ENCODE measurements at regions not wholly inside any gene's neighbourhood (a gene's known extent, or its start where the extent isn't known, plus 50 kb on each side); places are given as distances from the start of the nearest gene placed in this dataset.
A peak's percentile ranks its signal among the peaks of the same experiment; 100 is the strongest.

DNA sequence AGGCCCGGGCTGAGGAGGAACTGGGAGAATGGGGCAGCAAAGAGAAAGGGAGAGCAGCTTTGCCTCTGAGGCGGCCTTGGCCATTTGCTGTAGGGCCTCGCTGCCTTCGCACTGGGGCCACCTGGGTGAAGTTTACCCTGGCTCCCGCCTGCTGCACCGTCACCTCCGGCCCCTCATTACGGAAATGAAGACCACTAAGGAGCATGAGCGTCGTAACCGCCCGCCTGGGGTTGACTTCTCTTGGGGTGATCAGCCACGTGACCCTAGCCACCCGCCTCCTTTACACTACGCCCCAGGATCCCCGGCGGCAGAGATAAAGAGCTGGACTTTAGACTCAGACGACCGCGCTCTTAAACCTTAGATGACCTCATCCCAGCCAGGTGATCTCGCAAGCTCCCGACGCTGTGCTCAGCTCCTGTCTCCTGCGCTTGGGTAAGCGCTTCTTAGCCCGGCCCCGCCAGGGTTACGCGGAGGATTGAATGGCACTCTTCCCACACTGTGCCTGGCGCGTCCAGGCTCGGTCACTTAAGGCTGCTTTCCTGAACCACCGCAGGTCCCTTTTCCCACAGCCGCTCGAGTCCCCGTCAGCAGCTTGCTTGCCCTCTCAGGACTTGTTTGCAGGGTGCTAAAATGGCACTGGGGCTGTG, 107.9 kb upstream of the LARP1 start:
- BruUV-seq (replicated peaks) = no TSS peak
- H3K36me3 ChIP-seq (ENCODE audit: low read depth, low read length) = no peaks in the 10 kb centered on the region
- ATAC-seq (peak; percentile 70), DNase-seq (peak; percentile 38)
- no peaks in the 10 kb centered on the region for H3K27me3 ChIP-seq (ENCODE audit: low read length)
- H3K79me2 ChIP-seq (ENCODE audit: low read length) = no peaks in the 10 kb centered on the region
- 0 out of 2 replicates have a peak, but pooled peaks cover 4% of the 10 kb centered on the region for H3K4me1 ChIP-seq (ENCODE audit: insufficient read depth, low read length)
- H3K9me3 ChIP-seq (ENCODE audit: low read length) = no peaks in the 10 kb centered on the region
- H3K9me2 ChIP-seq (replicated peaks; ENCODE audit: low read length) = no peaks in the 10 kb centered on the region
- ChIA-PET CTCF (no interaction called here), POLR2A (ENCODE audit: unreplicated experiment) (no interaction called here)
- H3K4me2 ChIP-seq (ENCODE audit: low read length) = peak overlapping the region; percentile 79
- TF ChIP-seq, protein P1, sequence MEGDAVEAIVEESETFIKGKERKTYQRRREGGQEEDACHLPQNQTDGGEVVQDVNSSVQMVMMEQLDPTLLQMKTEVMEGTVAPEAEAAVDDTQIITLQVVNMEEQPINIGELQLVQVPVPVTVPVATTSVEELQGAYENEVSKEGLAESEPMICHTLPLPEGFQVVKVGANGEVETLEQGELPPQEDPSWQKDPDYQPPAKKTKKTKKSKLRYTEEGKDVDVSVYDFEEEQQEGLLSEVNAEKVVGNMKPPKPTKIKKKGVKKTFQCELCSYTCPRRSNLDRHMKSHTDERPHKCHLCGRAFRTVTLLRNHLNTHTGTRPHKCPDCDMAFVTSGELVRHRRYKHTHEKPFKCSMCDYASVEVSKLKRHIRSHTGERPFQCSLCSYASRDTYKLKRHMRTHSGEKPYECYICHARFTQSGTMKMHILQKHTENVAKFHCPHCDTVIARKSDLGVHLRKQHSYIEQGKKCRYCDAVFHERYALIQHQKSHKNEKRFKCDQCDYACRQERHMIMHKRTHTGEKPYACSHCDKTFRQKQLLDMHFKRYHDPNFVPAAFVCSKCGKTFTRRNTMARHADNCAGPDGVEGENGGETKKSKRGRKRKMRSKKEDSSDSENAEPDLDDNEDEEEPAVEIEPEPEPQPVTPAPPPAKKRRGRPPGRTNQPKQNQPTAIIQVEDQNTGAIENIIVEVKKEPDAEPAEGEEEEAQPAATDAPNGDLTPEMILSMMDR (conservative IDR thresholded peaks at IDR 0.05; ENCODE audit: low read depth, low read length) = no peak
- no peak for TF ChIP-seq EZH2phosphoT487 (IDR thresholded peaks at IDR 0.05; ENCODE audit: borderline replicate concordance, low read length)
- H2AFZ ChIP-seq (ENCODE audit: low read length) = peak overlapping the region; percentile 78
- H3F3A ChIP-seq (ENCODE audit: low read length, unreplicated experiment) = no peaks in the 10 kb centered on the region
- intact Hi-C loops (cut with micrococcal nuclease) = loop anchor here (10.0 kb wide), 1 partner anchor 298 kb away; the partner anchor contains the start of gene MRPL22
- no peak overlapping the region for H3K27ac ChIP-seq (ENCODE audit: low read length)
- no peaks in the 10 kb centered on the region for H4K20me1 ChIP-seq (ENCODE audit: low read length)
- H3K4me3 ChIP-seq (ENCODE audit: low read length) = peak overlapping the region; percentile 46
- H3K9ac ChIP-seq (ENCODE audit: low read length) = no peak overlapping the region

DNA sequence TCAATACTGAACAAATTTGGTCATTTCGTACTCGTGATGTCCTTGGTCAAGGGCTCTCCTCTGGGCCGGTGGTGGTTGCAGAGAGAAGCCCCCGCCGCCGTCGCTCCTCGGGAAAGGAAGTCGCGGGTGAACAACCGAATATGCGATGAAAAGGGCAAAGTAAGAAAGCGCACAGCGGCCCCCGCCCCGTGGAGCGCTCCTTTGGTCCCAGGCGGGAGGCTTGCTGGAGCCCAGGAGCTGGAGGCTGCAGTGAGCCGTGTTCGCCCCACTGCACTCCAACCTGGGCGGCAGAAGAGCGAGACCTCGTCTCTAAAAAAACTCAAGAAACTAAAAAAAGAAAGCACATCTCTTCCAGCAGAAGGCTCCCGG, 108.4 kb upstream of the LARP1 start:
- no peak overlapping the region for H3K27ac ChIP-seq (ENCODE audit: low read length)
- ChIA-PET POLR2A (ENCODE audit: unreplicated experiment) (no interaction called here), CTCF (no interaction called here)
- no peak overlapping the region for H3K4me3 ChIP-seq (ENCODE audit: low read length)
- intact Hi-C loops (cut with micrococcal nuclease) = loop anchor here (10.0 kb wide), 1 partner anchor 298 kb away; the partner anchor contains the start of gene MRPL22
- no peaks in the 10 kb centered on the region for H3K9me2 ChIP-seq (replicated peaks; ENCODE audit: low read length)
- no peaks in the 10 kb centered on the region for H4K20me1 ChIP-seq (ENCODE audit: low read length)
- TF ChIP-seq, protein P1 (conservative IDR thresholded peaks at IDR 0.05; ENCODE audit: low read depth, low read length) = no peak
- TF ChIP-seq EZH2phosphoT487 (IDR thresholded peaks at IDR 0.05; ENCODE audit: borderline replicate concordance, low read length) (no peak), EZH2 (IDR thresholded peaks at IDR 0.05; ENCODE audit: low read length, unreplicated experiment) (no peak)
- no peaks in the 10 kb centered on the region for H3K79me2 ChIP-seq (ENCODE audit: low read length)
- no peaks in the 10 kb centered on the region for H3K27me3 ChIP-seq (ENCODE audit: low read length)
- no TSS peak for BruUV-seq (replicated peaks)
- H3F3A ChIP-seq (ENCODE audit: low read length, unreplicated experiment) = no peaks in the 10 kb centered on the region
- H3K4me1 ChIP-seq (ENCODE audit: insufficient read depth, low read length) = 0 out of 2 replicates have a peak, but pooled peaks cover 4% of the 10 kb centered on the region
- no peak for DNase-seq
- H3K36me3 ChIP-seq (ENCODE audit: low read depth, low read length) = no peaks in the 10 kb centered on the region
- peak overlapping the region; percentile 79; the same call in 1 of the 2 replicates for H3K4me2 ChIP-seq (ENCODE audit: low read length)
- H3K9me3 ChIP-seq (ENCODE audit: low read length) = no peaks in the 10 kb centered on the region
- H3K9ac ChIP-seq (ENCODE audit: low read length) = no peak overlapping the region
- no peak for ATAC-seq
- H2AFZ ChIP-seq (ENCODE audit: low read length) = peak overlapping the region; percentile 78; the same call in 1 of the 2 replicates

DNA sequence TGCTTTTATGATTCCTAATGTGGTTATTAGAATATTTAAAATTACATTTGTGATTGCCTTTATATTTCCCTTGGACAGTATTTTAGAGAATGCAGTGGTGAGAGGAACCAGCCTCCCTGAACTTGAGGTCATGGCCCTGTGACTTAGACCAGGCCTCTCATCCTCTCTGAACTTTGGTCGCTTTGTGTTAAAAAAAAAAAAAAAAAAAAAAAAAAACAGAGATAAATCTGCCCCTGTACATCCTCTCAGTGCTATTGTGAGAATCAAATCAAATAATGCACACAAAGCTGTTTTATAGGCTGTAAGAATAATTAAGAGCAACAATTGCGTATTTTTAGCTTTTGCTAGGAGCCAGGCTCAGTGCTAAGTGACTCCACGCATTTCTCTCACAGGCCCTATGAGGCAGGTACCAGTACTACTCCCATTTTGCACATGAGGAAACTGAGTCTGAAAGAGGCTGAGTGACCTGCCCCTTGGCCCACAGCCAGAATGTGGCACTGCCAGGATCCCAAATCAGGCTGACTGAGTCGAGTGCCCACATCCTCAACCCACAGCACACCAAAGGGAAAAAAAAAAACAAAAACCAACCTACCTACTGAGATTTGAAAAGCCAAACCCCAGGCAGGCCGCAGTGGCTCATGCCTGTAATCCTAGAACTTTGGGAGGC, 110.3 kb upstream of the LARP1 start:
- H3K4me1 ChIP-seq (ENCODE audit: insufficient read depth, low read length) = 0 out of 2 replicates have a peak, but pooled peaks cover 4% of the 10 kb centered on the region
- no peaks in the 10 kb centered on the region for H4K20me1 ChIP-seq (ENCODE audit: low read length)
- DNase-seq = no peak
- H3K79me2 ChIP-seq (ENCODE audit: low read length) = no peaks in the 10 kb centered on the region
- no peak overlapping the region for H3K27ac ChIP-seq (ENCODE audit: low read length)
- no peak overlapping the region for H3K9ac ChIP-seq (ENCODE audit: low read length)
- no peak for ATAC-seq
- no TSS peak for BruUV-seq (replicated peaks)
- intact Hi-C loops (cut with micrococcal nuclease) = loop anchor here (10.0 kb wide), 1 partner anchor 300 kb away; the partner anchor contains the start of gene MRPL22
- no peak overlapping the region for H3K4me2 ChIP-seq (ENCODE audit: low read length)
- TF ChIP-seq EZH2phosphoT487 (IDR thresholded peaks at IDR 0.05; ENCODE audit: borderline replicate concordance, low read length) = no peak
- no peak for TF ChIP-seq EZH2 (IDR thresholded peaks at IDR 0.05; ENCODE audit: low read length, unreplicated experiment)
- TF ChIP-seq, protein P1 (conservative IDR thresholded peaks at IDR 0.05; ENCODE audit: low read depth, low read length) = no peak
- CTCF ChIA-PET = no interaction called here
- no peaks in the 10 kb centered on the region for H3F3A ChIP-seq (ENCODE audit: low read length, unreplicated experiment)
- POLR2A ChIA-PET (ENCODE audit: unreplicated experiment) = no interaction called here
- H3K4me3 ChIP-seq (ENCODE audit: low read length) = no peak overlapping the region
- no peaks in the 10 kb centered on the region for H3K9me2 ChIP-seq (replicated peaks; ENCODE audit: low read length)
- no peak overlapping the region for H2AFZ ChIP-seq (ENCODE audit: low read length)
- H3K27me3 ChIP-seq (ENCODE audit: low read length) = no peaks in the 10 kb centered on the region
- H3K9me3 ChIP-seq (ENCODE audit: low read length) = no peaks in the 10 kb centered on the region
- H3K36me3 ChIP-seq (ENCODE audit: low read depth, low read length) = no peaks in the 10 kb centered on the region
